ENCODE measurements at regions not wholly inside any gene's neighbourhood (a gene's known extent, or its start where the extent isn't known, plus 50 kb on each side); places are given as distances from the start of the nearest gene placed in this dataset.
"Not testable (repeated sequence)": the region's sequence is repeated elsewhere in the genome, so short reads cannot be mapped to it uniquely, and the experiment has no call there.

DNA sequence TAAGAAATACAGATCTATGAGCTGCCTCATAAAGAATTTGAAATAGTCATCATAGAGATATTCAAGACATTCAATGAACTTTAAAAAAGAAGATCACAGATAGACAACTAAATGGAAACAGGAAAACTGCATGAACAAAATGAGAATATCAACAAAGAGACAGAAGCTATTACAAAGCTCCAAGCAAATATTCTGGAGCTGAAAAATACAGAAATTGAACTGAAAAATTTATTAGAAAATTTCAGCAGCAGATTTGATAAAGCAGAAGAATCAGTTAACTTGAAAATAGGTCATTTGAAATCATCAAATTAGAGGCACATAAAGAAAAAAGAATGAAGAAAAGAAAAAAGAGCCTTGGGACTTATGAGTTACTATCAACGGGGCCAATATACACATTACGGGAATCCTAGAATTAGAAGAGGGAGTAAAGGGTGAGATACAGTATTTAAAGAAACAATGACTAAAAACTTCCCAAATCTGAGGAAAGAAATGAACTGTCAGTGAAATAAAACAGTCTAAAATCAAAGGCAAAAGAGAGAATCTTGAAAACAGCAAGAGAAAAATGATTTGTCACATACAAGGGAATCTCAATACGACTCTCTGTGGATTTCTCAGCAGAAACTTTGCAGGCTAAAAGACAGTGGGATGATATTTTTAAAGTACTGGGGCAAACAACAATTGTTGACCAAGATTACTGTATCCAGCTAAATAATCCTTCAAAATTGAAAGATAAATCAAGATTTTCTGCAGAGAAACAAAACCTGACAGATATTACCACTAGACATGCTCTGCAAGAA lies 641.6 kb downstream of the ANKRD50 start:
- no peak for DNase-seq

DNA sequence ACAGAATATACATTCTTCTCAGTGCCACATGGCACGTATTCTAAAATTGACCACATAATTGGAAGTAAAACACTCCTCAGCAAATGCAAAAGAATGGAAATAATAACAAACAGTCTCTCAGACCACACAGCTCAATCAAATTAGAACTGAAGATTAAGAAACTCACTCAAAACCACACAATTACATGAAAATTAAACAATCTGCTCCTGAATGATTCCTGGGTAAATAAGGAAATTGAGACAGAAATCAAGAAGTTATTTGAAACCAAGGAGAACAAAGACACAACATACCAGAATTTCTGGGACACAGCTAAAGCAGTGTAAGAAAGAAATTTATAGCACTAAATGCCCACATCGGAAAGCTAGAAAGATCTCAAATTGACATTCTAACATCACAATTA lies 637.3 kb downstream of the ANKRD50 start:
- DNase-seq: not testable (repeated sequence)

DNA sequence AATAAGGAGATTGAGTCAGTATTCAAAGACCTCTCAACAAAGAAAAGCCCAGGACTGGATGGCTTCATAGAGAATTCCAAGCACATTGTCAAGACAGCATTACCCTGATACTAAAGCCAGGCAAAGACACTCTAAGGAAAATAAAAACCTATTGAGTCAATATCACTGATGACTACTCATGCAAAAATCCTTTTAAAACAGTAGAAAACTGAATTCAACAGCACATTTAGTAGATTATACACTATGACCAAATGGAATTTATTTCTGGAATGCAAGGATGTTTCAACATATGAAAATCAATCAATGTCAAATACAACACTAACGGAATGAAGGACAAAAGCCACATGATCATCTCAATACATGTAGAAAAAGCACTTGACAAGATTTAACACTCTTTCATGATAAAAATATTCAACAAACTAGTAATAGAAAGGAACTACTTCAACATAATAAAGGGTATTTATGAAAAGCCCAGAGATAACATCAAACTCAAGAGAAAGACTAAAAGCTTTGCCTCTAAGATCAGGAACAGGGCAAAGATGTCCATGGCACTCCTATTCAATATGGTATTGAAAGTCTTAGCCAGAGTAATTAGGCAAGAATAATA lies 633.3 kb downstream of the ANKRD50 start:
- no peak for DNase-seq

DNA sequence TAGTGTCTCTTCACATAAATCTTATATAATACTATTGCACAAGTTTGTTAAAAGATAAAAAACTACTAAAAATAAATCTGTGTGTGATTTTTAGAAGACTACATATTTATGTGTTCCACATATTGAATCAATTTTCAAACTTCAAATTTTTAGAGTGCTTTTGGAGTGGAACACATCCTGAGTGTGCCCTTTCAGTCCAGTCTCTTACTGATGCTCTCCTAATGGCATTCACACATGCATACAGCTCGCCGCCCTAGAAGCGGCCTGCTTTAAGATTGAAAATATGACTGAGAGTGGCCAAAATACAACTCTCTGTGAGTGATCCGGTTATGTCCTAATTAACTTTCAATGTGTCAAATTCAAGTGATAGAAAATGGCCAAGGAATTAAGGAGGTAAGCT lies 628.8 kb downstream of the ANKRD50 start:
- no peak for DNase-seq

DNA sequence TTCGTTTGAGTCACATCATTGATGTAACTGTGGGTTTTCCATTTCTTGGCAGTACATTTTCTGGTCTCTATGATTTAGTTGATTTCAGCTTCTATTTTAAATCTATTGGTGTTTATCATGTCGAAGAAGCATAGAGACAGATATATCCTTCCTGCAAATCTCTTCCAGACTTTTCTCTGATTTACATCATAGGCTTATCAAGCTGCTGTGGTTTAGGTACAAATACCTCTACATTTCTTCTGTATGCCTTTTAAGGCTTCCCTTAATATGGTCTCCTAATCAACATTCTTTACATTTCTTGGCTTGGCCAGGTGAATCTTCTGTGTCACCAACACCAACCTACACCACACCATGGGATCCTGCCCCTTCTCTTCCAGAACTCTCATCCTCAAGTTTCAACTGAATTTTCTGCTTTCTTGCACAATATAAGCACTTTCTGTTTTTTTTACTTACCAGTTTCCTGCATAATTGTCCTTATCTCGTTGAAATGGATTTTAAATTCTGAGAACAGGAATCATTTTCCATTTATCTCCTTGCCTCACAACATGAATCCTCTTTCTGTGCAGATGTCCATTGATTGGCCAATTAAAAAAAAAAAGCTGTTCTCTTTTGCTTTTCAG lies 626.9 kb downstream of the ANKRD50 start:
- DNase-seq: no peak

DNA sequence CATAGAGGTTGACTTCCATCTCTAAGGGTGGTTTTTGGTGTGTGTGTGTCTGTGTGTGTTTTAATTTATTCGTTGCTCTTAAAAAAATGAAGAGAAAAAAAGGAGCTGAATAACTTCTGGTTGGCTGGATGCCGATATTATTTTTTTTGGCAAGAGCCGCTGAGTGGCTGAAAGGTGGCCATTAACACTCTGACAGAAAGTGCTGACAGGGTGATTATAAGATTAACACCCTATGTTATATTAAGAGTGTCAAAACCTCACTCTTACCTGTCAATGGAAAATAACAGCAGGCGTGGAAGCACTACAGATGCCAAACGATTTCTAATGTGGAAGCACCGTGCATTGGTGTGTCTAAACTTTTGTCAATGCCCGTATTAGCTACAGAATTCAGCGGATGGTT lies 622.5 kb downstream of the ANKRD50 start:
- DNase-seq: no peak

DNA sequence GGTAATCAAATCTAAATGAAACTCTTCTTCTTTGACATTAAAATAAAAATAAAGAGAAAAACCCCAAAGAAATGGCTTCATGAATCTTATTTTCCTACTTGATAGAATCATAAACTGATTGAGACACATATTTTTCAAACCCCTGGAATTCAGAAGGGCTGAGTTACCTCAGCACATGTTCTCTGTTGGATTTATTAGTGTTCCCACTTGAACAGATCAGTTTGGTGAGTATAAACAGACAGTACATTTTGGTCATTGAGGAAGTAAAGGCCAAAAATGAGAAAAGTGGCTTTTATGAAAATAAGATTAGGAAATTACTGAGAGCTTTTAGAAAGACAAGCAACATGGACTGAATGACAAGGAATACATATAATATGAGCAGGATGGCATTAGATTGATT lies 620.4 kb downstream of the ANKRD50 start:
- DNase-seq: no peak

DNA sequence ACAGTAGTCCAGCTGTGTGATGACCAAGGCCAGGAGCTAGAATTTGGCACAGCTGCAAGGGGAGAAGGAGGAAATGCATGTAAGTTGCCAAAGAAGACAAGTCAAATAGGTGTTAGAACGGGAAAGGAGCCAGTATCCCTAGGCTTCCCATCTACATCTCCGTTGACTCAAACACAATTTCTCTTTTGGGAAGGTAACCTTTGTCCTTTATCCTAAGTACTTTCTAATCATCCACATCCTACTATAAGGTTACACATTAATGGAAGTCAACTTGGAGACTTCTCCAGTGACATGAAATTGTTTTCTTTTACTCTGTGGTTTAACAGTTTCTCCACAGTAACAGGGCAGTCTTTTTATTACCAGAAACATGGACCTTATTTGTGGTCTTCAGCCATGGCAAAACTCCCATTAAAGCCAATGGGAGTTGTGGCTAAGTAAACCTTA lies 620.0 kb downstream of the ANKRD50 start:
- no peak for DNase-seq

DNA sequence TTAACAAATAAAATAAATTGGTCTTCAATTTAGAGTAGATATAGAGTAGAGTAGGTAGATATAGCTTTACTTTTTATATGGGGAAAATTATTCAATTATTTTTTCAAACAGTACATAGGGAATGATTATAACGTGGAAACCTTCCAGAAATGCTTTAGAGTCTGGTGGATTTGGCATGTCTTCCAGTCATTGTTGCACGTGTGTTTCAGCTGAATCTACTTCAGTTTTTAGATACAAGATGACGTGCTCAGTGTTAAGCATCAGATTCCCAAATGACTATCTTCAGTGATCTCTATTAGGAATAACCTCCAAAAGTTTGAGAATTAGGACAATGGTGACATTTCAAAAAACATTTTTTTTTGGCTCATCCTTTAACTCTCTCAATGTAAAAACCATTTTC lies 616.9 kb downstream of the ANKRD50 start:
- DNase-seq: no peak

DNA sequence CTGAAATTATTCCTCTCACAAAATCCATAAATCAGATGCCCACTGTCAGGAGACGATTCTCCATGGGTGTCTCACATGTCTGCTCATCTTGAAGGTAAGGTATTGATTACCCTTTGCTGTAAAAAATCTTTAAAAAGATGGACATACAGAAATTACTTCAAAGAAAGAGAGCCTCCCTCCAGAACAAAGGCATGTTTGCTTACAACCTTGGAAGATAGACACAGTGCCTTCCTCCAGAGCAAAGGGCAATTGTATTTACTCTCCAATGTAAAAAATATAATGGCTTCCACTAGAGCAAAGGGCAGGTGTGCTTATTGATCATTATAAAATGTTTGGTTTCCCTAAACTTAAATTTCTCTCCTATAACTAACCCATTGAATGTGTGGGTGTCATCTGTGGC lies 616.2 kb downstream of the ANKRD50 start:
- no peak for DNase-seq

DNA sequence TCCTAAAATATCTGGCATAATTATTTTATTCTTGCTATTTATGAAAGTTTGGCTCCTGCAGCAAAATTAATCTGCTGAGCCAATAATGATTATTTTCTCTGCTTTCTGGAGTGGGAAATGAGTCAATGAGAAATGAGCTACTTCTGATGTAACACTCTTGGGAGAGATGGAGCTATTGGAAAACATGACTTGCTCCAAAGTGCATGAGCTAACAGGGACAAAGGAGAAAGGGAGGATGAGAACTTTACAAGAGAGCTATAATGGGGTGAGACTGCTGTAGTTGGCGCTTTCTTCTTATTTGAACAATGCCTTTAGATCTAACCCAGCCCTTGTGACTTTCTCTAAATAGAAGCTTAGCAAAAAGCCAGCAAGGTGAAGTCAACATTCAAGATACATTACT lies 615.1 kb downstream of the ANKRD50 start:
- DNase-seq: no peak

DNA sequence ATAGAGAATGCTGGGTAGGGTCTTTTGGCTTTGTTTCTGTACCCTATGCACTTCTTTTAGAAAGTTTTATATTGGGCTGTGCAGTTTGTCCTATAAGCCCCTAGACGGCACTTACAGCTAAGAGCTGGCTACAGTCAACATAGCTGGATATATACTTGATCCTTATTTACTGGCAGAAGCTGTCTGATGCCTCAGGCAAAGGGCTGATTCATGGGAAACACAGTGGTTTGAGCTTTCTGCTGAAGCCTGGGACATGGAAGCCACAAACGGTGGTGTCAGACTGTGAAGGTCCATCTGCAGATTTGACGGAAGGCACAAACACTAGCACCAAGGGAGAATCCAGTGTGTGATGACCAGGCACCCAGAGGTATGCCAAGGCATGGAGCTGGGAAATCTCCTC lies 608.4 kb downstream of the ANKRD50 start:
- DNase-seq: no peak

DNA sequence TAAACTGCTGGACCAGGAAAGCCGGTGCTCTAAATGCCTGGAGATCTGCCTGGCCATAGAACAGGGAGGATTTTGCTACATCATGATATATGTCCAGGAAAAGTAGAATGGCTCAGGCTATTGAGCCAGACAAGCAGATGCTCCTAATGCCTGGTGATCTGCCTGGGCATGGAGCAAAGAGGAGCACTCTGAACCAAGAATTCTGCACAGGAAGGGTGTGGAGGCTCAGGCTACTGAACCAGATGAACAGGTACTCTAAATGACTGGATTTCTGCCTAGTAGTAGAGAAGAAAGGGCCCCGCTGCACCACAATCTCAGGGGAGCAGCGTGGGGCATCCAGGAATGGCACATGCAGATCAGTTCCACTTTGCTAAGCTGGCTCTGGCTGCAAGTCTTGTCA lies 607.9 kb downstream of the ANKRD50 start:
- no peak for DNase-seq

DNA sequence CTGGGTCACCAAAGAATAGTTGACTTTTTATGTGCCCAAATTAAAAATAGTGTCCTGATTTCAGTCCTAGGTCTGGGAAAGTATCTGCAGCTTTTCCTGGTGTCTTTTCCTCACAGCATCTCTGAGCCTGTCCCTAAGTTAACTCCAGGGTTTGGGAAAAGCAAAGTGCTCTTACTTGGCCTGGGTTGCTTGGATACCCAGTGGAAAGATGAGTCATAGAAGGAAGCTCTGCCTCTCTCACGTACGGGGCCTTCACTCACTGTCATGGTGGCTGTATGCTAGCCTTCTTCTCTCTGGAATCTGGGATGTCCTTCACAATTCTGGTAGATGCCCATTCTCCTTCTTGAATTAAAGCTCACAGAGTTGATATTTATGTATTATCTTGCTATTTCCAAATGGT lies 607.3 kb downstream of the ANKRD50 start:
- DNase-seq: no peak

DNA sequence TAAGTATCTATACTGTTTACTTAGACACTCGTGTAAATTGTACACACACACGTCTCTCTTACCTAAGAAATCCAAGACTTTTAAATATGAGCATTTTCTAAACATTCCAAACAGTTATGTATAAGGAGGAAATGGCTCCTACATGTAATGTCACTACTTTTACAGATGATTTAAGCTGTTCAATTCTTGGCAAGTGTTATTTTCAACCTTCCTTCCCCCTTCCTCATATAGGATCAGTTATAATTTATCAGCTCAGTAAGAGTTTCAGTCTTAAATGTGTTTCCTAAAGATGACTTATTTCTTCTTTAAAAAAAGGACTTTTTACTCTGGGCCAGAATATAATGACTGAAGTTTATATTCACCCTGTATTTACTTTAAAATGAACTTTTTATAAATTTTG lies 601.1 kb downstream of the ANKRD50 start:
- DNase-seq: no peak

DNA sequence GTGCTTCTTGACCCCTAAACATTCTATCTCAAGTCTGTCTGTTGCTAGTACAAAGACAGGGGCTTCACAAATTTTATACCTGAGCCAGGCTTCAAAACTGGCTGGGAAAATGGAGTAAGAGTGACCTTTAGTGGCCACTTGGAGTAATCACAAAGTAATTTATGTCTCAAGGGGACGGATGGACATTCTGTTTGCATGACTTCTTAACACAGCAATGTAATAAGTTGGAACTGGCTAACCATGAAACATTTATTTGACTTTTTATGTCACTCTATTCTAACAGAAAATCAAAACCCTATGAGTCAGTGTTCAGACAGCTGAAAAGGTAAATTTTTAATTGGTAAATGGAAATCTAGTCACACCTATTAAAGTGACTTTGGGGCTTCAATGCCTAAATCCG lies 600.6 kb downstream of the ANKRD50 start:
- DNase-seq: no peak

DNA sequence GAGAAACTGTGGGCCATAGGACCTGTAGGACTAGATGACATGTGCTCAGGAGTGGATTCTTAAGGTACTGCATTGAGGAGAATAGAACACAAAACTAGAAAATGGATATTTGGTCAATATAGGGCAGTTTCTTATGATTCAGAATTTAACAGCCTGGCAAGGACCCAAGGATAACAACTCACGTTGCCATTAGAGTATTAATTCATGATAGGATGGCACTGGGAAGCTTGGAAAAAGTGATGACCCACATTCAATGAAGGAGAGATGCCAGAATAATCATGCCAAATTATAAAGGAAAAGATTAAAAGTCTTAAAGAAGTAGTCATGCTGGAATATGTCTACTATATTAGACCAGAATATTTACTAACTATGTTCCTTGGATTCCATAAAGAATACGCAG lies 594.5 kb downstream of the ANKRD50 start:
- DNase-seq: no peak

DNA sequence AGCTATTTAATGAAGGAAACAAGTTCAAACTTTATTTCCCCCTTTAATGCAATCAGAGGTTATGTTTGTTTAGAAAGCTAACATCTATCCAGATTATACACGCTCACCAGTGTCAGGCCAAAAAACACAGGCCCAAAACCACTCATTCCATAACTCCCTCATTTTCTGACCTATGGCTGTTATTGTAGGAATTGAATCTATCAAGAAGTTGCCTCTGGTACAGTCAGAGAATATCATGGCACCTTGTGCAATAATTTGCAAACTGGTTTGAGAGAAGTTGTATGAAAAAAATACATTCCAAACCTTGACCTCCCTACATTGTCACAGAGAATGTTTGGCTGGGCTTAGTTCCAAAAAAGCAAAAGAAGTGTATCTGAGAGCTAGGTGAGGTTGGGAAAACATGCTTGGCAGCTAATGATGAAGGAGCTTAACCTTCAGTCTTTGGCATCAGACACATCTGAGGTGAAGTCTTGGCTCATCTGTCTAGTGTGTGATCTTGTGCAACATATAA lies 591.0 kb downstream of the ANKRD50 start:
- no peak for DNase-seq

DNA sequence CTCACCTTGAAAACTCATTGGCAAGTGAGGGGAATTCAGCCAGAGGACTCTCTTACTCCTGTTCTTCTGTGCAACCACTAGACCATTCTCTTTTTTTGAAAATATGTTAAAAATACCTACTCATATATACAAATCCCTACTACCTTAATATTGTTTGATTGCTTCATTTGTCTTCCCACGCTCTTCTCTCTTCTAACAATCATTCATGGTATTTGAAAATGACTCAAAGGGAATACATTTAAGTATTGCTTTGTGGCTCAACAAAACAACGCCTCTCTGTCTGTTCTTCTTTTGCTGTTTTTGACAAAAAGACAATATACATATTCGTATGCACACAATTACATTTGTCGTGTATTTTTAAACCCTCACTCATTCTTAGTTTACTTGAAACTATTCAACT lies 589.4 kb downstream of the ANKRD50 start:
- DNase-seq: no peak

DNA sequence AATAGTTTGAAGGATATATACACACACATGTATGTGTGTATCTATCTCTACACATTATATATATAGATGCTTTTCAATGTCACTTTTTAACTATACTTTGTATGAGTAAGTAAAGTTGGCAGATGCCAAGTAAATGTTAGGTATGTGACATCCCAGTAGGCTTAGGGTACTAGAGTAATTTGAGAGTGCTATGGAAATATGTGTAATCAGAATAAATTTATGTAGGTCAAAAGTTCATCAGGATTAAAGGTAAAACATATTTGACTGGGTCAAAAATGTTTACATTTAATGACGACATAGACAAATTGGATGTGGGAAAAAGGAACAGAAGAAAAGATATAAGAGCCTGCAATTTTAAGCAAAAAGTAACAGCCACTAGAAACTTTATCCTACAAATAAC lies 588.8 kb downstream of the ANKRD50 start:
- DNase-seq: no peak

DNA sequence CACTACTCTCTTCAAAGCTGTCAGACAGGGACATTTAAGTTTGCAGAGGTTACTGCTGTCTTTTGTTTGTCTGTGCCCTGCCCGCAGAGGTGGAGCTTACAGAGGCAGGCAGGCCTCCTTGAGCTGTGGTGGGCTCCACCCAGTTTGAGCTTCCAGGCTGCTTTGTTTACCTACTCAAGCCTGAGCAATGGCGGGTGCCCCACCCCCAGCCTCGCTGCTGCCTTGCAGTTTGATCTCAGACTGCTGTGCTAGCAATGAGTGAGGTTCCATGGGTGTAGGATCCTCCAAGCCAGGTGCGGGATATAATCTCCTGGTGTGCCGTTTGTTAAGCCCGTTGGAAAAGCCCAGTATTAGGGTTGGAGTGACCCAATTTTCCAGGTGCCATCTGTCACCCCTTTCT lies 581.2 kb downstream of the ANKRD50 start:
- not testable (repeated sequence) for DNase-seq

DNA sequence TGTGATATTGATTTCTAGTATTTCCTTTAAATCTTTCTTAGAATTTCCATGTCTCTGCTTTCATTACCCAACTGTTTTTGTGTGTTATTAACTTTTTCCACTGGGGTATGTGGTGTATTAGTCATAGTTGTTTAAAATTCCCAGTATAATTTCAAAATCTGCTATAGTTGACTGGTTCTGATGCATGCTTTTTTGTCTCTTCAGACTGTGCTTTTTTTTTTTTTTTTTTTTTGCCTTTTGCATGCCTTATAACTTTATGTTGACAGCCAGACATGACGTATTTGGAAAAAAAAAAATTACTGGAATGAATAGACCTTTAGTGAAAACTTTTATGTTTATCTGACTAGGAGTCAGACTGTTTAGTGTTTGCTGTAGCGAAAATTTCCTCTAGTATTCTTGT lies 580.4 kb downstream of the ANKRD50 start:
- DNase-seq: no peak

DNA sequence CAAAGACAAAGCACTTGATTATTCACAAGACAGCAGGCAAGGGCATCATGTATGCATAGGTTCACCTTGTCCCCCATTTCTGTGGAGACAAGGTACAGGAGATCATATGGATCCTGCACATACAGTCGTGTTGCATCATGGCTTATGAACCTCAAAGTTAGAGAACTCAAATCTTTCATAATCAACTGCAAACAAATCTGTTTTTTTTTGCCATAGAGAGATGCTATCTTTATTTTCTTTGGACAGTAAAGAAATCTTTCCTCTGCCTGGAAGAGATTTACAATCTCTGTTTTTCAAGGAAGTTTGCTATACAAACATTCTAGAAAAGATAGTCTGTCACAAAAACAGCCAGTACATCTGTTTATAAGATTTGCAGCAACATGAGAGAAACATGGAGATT lies 578.8 kb downstream of the ANKRD50 start:
- no peak for DNase-seq

DNA sequence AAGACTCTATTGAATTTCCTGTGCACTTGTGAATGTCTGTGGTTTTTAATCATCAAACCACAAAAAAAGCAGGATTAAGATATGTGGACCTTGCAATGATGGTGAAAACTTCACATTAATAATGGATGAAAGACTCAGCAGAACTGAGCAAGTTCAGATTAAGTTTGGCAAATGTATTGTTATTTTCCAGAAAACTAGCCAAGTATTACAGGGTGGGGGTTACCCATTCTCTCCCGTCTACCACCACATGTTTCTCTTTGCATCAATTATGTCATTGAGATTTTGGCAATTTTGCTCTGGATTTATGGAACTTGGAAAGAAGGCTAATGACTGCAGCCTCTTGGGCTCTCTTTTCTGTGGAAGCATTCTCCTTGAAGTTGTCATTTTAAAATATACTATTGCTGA lies 577.1 kb downstream of the ANKRD50 start:
- DNase-seq: no peak

Data from CD4-positive, alpha-beta T cell treated with Interleukin-12 subunit alpha and Interleukin-12 subunit beta, for 1 hour (primary cell).